ENCODE measurements at regions not wholly inside any gene's neighbourhood (a gene's known extent, or its start where the extent isn't known, plus 50 kb on each side); places are given as distances from the start of the nearest gene placed in this dataset.

DNA sequence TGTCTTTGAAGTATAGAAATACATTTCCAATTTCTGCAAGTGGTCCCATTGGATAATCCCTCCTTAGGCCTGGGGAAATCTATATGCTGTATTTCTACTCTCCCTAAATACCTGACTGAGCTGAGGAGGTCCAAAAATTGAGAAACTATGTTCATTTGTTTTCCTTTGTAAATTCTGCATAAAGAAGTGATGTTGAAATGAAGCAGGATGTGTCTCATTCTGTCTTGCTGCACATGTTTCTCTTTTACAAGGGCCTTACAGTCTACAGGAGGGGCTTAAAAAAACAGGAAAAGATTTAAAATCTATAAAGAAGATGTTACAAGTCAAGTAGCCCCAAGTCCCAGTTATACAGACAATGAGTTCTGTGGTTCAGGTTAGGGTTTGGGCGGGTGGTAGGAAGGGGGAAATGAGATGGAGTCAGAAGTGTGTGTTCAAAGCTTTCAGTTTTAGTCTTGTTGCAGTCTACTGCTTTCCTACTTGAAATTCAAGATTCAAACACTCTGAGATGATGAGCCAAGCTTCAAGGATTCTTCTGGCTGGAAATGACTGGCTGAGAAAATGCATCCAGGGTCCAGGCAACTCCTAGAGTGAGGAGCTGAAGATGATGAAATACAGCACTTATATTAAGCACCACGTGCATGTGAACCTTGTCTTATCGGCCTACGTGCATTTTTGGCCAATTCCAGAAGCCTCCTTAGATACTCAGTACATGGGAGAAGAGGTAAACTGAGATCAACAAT lies 146.3 kb upstream of the CELF4 start:
- TF ChIP-seq CTCF (IDR thresholded peaks at IDR 0.05; ENCODE audit: extremely low read depth in 1 of 2, insufficient read depth in 1 of 2, low read depth in 1 of 2, low read length in 2 of 2) (no peak), POLR2A (IDR thresholded peaks at IDR 0.05; ENCODE audit: low read depth, low read length) (no peak), MYC (IDR thresholded peaks at IDR 0.05; ENCODE audit: low read depth, low read length) (no peak), EZH2 (IDR thresholded peaks at IDR 0.05; ENCODE audit: borderline replicate concordance, low read depth, low read length, severe bottlenecking) (no peak), JUN (IDR thresholded peaks at IDR 0.05; ENCODE audit: borderline replicate concordance, insufficient read depth, insufficient read length, low read depth) (no peak), MAX (IDR thresholded peaks at IDR 0.05; ENCODE audit: insufficient read depth, insufficient read length) (no peak), FOS (IDR thresholded peaks at IDR 0.05; ENCODE audit: borderline replicate concordance, insufficient read depth, low read length) (no peak)

Measured in endothelial cell of umbilical vein (primary cell).